DOHH2 (cell line): ENCODE measurements at regions not wholly inside any gene's neighbourhood (a gene's known extent, or its start where the extent isn't known, plus 50 kb on each side); places are given as distances from the start of the nearest gene placed in this dataset.

ENCODE experiments used
- H3F3A ChIP-seq: fragments of 200-600 bp; sonication (generic), shearing (Covaris generic); 2 replicates; pipeline ENCODE4 v1.6.0; 2016; ENCODE audit warnings: antibody characterized with exemption, mild to moderate bottlenecking; ENCODE audit not compliant: control insufficient read depth, insufficient read depth
- H3K27ac ChIP-seq: fragments of 200-600 bp; sonication (generic); 2 replicates; pipeline ENCODE4 v1.5.1; 2014; ENCODE audit warnings: low read depth, mild to moderate bottlenecking, low read length, moderate library complexity
- H3K27me3 ChIP-seq: fragments of 200-600 bp; sonication (generic); 2 replicates; pipeline ENCODE4 v1.6.1; 2014; ENCODE audit warnings: mild to moderate bottlenecking, low read length, mixed read lengths; ENCODE audit not compliant: control insufficient read depth
- H3K36me3 ChIP-seq: fragments of 200-600 bp; sonication (generic); 2 replicates; pipeline ENCODE4 v1.6.1; 2014; ENCODE audit warnings: mild to moderate bottlenecking, low read length, moderate library complexity, mixed read lengths; ENCODE audit not compliant: control insufficient read depth
- H3K4me1 ChIP-seq: fragments of 200-600 bp; sonication (generic); 2 replicates; pipeline ENCODE4 v1.6.1; 2014; ENCODE audit warnings: mild to moderate bottlenecking, low read length, mixed read lengths; ENCODE audit not compliant: control insufficient read depth
- H3K4me2 ChIP-seq: fragments of 200-600 bp; sonication (generic); 2 replicates; pipeline ENCODE4 v1.6.0; 2014; ENCODE audit warnings: mild to moderate bottlenecking, low read length, moderate library complexity
- H3K4me3 ChIP-seq: fragments of 200-600 bp; sonication (generic); 2 replicates; pipeline ENCODE4 v1.5.1; 2014; ENCODE audit warnings: mild to moderate bottlenecking, low read length, mixed read lengths
- H3K79me2 ChIP-seq: fragments of 200-600 bp; sonication (generic); 2 replicates; pipeline ENCODE4 v1.6.1; 2014; ENCODE audit warnings: mild to moderate bottlenecking, low read length, mixed read lengths; ENCODE audit not compliant: control insufficient read depth
- H3K9me2 ChIP-seq: fragments of 200-600 bp; sonication (generic); replicated peaks from 2 replicates; pipeline ENCODE4 v1.6.1; 2014; ENCODE audit warnings: mild to moderate bottlenecking, low read length, mixed read lengths; ENCODE audit not compliant: control insufficient read depth
- H3K9me3 ChIP-seq: fragments of 200-600 bp; sonication (generic); 2 replicates; pipeline ENCODE4 v1.6.1; 2014; ENCODE audit warnings: antibody characterized with exemption, low read length, mixed read lengths; ENCODE audit not compliant: control insufficient read depth, insufficient read depth
- H4K20me1 ChIP-seq: fragments of 200-600 bp; sonication (generic); 2 replicates; pipeline ENCODE4 v1.6.0; 2014; ENCODE audit warnings: low read depth, mild to moderate bottlenecking, antibody characterized with exemption, low read length, moderate library complexity; ENCODE audit not compliant: control insufficient read depth, insufficient read depth
- EZH2phosphoT487 ChIP-seq: fragments of 200-600 bp; sonication (generic); IDR thresholded peaks from 2 replicates; pipeline ENCODE4 v1.6.1; 2017; ENCODE audit warnings: borderline replicate concordance, mild to moderate bottlenecking, antibody characterized with exemption, low read length, moderate library complexity, mixed read lengths
- TF ChIP-seq, protein P1 (sequence below): fragments of 200-600 bp; sonication (generic); IDR thresholded peaks from one replicate; pipeline ENCODE4 v1.5.1; 2014; ENCODE audit warnings: antibody characterized with exemption, mild to moderate bottlenecking, low read depth, low read length; ENCODE audit not compliant: poor library complexity, severe bottlenecking

DNA sequence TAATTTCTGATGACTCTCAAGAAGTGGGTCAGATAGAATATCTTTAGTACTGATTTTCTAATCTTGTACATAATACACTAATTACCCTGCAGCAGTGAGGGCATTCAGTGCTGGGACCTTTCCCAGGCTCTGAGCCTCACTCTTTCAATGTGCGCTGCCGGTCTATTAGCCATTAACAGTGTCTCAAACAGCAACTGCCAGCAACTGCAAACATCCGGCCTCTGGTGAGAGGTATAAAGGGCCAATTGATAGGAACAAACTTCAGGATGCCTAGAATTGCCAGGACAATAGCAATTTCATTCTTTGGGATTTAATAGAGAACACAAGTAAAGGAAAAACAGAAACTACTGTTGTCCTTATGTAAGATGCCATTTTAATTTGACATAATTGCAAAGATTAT, 604.4 kb upstream of the SPRY2 start:
- H3K4me3 ChIP-seq, result no peak overlapping the region
- H3K36me3 ChIP-seq, result no peaks in the 10 kb centered on the region
- H4K20me1 ChIP-seq, result no peaks in the 10 kb centered on the region

DNA sequence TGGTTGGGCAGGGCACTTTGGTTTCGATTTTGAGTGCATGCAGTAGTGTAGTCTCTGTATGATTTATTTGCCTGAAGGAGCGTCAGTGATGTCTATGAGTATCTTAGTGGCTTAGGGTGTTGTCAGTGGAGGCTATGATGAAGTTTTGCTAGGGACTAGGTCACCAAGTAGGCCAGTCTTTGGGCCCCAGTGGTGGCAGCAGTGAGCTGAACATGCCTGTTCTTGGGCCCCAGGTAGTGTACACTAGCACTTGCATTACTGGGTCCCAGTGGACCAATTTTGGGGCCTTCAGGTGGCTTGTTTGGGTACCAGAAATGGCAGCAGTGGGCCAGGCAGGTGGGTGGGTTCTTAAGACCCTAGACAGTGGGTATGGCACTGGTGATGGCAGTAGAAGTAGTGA, 598.7 kb upstream of the SPRY2 start:
- Histone ChIP-seq H3F3A (no peaks in the 10 kb centered on the region), H3K36me3 (no peaks in the 10 kb centered on the region), H3K4me2 (no peak overlapping the region), H3K4me3 (no peak overlapping the region), H3K9me3 (no peaks in the 10 kb centered on the region), H3K27ac (no peak overlapping the region), H3K4me1 (no peaks in the 10 kb centered on the region), H3K27me3 (no peaks in the 10 kb centered on the region), H3K79me2 (no peaks in the 10 kb centered on the region), H3K9me2 (no peaks in the 10 kb centered on the region), H4K20me1 (no peaks in the 10 kb centered on the region)
- TF ChIP-seq, protein P1, sequence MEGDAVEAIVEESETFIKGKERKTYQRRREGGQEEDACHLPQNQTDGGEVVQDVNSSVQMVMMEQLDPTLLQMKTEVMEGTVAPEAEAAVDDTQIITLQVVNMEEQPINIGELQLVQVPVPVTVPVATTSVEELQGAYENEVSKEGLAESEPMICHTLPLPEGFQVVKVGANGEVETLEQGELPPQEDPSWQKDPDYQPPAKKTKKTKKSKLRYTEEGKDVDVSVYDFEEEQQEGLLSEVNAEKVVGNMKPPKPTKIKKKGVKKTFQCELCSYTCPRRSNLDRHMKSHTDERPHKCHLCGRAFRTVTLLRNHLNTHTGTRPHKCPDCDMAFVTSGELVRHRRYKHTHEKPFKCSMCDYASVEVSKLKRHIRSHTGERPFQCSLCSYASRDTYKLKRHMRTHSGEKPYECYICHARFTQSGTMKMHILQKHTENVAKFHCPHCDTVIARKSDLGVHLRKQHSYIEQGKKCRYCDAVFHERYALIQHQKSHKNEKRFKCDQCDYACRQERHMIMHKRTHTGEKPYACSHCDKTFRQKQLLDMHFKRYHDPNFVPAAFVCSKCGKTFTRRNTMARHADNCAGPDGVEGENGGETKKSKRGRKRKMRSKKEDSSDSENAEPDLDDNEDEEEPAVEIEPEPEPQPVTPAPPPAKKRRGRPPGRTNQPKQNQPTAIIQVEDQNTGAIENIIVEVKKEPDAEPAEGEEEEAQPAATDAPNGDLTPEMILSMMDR, result no peak
- no peak for TF ChIP-seq EZH2phosphoT487

More for the DNA sequence above, 604.4 kb upstream of the SPRY2 start:
- H3K79me2 ChIP-seq, result no peaks in the 10 kb centered on the region
- no peak for TF ChIP-seq EZH2phosphoT487
- TF ChIP-seq, protein P1, result no peak
- no peak overlapping the region for H3K27ac ChIP-seq
- H3K27me3 ChIP-seq, result no peaks in the 10 kb centered on the region
- no peaks in the 10 kb centered on the region for H3K9me2 ChIP-seq
- H3F3A ChIP-seq, result no peaks in the 10 kb centered on the region
- no peaks in the 10 kb centered on the region for H3K4me1 ChIP-seq
- no peak overlapping the region for H3K4me2 ChIP-seq
- H3K9me3 ChIP-seq, result no peaks in the 10 kb centered on the region

DNA sequence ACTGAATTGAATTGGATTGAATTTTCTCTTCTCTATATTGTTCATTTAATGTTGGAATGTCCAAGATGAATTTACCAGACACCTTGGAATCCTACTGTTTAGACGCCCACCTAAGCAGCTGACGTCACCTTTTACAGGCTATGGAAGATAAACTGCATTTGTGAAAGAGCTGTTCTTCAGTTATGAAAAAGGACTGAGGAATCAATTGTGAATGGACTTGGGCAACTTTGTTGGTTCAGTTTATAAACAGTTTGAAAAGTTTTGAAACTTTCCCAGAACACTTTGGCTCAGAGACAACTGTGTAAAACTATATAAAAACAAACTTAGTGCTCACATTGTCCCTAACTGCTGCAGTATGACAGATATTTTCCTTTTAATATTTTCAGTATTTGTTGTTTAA, 590.8 kb upstream of the SPRY2 start:
- H3K9me2 ChIP-seq, result no peaks in the 10 kb centered on the region
- no peak overlapping the region for H3K27ac ChIP-seq
- H3K79me2 ChIP-seq, result no peaks in the 10 kb centered on the region
- no peaks in the 10 kb centered on the region for H3K4me1 ChIP-seq
- H3K9me3 ChIP-seq, result no peaks in the 10 kb centered on the region
- H3K4me2 ChIP-seq, result no peak overlapping the region
- no peaks in the 10 kb centered on the region for H3F3A ChIP-seq
- H3K36me3 ChIP-seq, result no peaks in the 10 kb centered on the region
- H3K27me3 ChIP-seq, result no peaks in the 10 kb centered on the region
- H4K20me1 ChIP-seq, result no peaks in the 10 kb centered on the region
- H3K4me3 ChIP-seq, result no peak overlapping the region
- no peak for TF ChIP-seq EZH2phosphoT487
- TF ChIP-seq, protein P1, result no peak

DNA sequence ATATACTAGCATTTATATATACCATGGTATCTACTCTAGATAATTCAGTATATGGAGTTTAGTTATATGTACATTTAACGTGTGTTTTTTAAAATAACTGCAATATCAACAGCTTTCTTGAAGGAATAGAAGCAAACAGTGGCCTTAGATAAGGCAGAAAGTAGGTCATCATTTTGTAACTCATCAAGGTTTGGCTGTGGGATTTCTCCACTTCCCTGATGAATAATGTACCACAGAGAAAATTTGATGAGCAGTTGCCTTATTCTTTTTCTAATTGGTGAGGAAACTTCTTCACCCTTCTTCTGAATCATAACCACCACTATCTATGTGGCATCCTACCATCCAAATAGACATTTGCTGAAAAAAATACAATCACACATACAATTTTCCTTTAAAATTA, 590.2 kb upstream of the SPRY2 start:
- TF ChIP-seq, protein P1, result no peak
- TF ChIP-seq EZH2phosphoT487, result no peak
- Histone ChIP-seq H3K9me2 (no peaks in the 10 kb centered on the region), H3K4me3 (no peak overlapping the region), H3F3A (no peaks in the 10 kb centered on the region), H4K20me1 (no peaks in the 10 kb centered on the region), H3K27ac (no peak overlapping the region), H3K27me3 (no peaks in the 10 kb centered on the region), H3K79me2 (no peaks in the 10 kb centered on the region), H3K36me3 (no peaks in the 10 kb centered on the region), H3K9me3 (no peaks in the 10 kb centered on the region), H3K4me2 (no peak overlapping the region), H3K4me1 (no peaks in the 10 kb centered on the region)
